GM21786 (cell line): ENCODE measurements at regions not wholly inside any gene's neighbourhood (a gene's known extent, or its start where the extent isn't known, plus 50 kb on each side); places are given as distances from the start of the nearest gene placed in this dataset.

Experiments used
- ATAC-seq: cut with Tn5 transposase; IDR thresholded peaks from one replicate; pipeline ENCODE4 v1.9.1; 2021; ENCODE audit not compliant: unreplicated experiment

- ATAC-seq, result no peak
These were observed 49.9 kb downstream of the RIN2 start for GRCh38 chr20:19807946-19808330.

GRCh38 chr20:19808498-19808897, 50.4 kb downstream of the RIN2 start:
- ATAC-seq, result no peak

- ATAC-seq, result no peak
These were observed 51.4 kb downstream of the RIN2 start for GRCh38 chr20:19809505-19809904.

- no peak for ATAC-seq
These were observed 53.2 kb downstream of the RIN2 start for GRCh38 chr20:19811231-19811630.

GRCh38 chr20:19812056-19812455, 54.0 kb downstream of the RIN2 start:
- ATAC-seq, result no peak

- no peak for ATAC-seq
These were observed 54.6 kb downstream of the RIN2 start for GRCh38 chr20:19812696-19813095.

- no peak for ATAC-seq
These were observed 56.0 kb downstream of the RIN2 start for GRCh38 chr20:19813846-19814640.

- no peak for ATAC-seq
These were observed 57.5 kb downstream of the RIN2 start for GRCh38 chr20:19815553-19815991.

- no peak for ATAC-seq
These were observed 58.3 kb downstream of the RIN2 start for GRCh38 chr20:19816386-19816785.

- ATAC-seq, result no peak
These were observed 59.0 kb downstream of the RIN2 start for GRCh38 chr20:19817017-19817416.

- no peak for ATAC-seq
These were observed 61.1 kb downstream of the RIN2 start for GRCh38 chr20:19819149-19819548.

- no peak for ATAC-seq
These were observed 62.6 kb downstream of the RIN2 start for GRCh38 chr20:19820555-19821211.

GRCh38 chr20:19821606-19822005, 63.5 kb downstream of the RIN2 start:
- no peak for ATAC-seq

- ATAC-seq, result no peak
These were observed 65.2 kb downstream of the RIN2 start for GRCh38 chr20:19823216-19823615.

- ATAC-seq, result no peak
These were observed 65.9 kb downstream of the RIN2 start for GRCh38 chr20:19823971-19824370.

- no peak for ATAC-seq
These were observed 66.8 kb downstream of the RIN2 start for GRCh38 chr20:19824861-19825260.

GRCh38 chr20:19826179-19826914, 68.3 kb downstream of the RIN2 start:
- ATAC-seq, result no peak

GRCh38 chr20:19827818-19828217, 69.8 kb downstream of the RIN2 start:
- ATAC-seq, result no peak

GRCh38 chr20:19828232-19828631, 70.2 kb downstream of the RIN2 start:
- ATAC-seq, result peak; percentile 87

- no peak for ATAC-seq
These were observed 72.2 kb downstream of the RIN2 start for GRCh38 chr20:19830211-19830785.

GRCh38 chr20:19832875-19833274, 74.8 kb downstream of the RIN2 start:
- no peak for ATAC-seq
